Activated T-cell treated with anti-CD3 and anti-CD28 coated beads for 4 hours (primary cell): ENCODE measurements at regions not wholly inside any gene's neighbourhood (a gene's known extent, or its start where the extent isn't known, plus 50 kb on each side); places are given as distances from the start of the nearest gene placed in this dataset.

Experiments used
- DNase-seq: peaks from one replicate; pipeline ENCODE4 v3.0.0-alpha.2; 2020

DNA sequence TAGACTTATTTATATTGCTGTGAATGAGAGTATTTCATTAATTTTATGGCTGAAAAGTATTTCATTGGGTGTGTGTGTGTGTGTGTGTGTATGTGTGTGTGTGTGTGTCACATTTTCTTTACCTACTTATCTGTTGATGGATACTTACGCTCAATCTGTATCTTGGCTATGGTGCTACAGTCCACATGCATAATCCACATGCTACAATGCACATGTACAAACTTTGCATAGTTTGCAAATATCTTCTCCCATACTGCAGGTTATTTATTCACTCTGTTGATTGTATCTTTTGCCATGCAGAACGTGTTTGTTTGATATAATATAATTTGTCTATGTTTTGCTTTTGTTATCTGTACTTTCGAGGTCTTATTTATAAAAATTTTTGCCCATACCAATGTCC lies 167.8 kb downstream of the RAB28 start:
- no peak for DNase-seq

DNA sequence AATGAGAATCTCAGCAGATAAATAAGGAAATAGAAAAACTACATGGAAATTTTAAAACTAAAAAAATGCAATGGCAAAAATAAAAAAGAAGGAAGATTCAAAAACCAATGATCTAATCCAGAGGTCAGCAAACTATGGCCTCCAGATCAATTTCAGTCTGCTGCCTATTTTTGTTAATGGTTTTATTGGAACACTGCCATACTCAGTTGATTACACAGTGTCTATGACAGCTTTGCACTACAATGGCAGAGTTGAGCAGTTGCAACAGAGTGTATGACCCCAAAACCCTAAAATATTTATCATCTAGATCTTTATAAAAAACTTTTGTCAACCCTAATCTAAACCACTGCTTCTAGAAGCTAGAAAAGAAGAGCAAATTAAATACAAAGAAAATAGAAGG lies 170.3 kb downstream of the RAB28 start:
- DNase-seq = no peak

DNA sequence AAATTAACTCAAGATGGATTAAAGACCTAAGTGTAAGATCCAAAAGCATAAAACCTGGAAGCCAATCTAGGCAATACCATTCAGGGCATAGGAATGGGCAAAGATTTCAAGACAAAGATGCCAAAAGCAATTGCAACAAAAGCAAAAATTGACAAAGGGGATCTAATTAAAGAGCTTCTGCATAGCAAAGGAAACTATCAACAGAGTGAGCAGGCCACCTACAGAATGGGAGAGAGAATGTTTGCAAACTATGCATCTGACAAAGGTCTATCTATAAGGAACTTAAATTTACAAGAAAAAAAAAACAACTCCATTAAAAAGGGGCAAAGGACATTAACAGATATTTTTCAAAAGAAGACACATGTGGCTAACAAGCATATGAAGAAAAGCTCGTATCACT lies 171.9 kb downstream of the RAB28 start:
- no peak for DNase-seq

DNA sequence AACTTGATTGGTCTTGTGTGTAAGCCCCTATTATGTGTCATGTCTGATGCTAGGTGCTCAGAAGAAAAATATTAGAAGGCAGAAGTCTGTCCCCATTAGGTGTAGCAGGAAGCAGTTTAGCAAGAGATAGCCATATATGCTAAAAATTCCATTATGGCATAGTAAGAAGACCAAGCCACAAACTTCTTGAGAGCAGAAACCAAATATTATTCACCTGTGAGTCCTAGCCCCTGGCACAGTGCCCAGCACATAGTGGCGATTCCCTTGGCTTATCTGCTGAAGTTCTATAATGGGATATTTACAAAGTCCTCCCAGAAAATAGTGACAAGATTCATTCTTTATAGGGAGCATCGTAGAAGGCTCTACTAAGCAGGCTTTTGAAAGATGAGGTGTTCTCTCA lies 174.4 kb downstream of the RAB28 start:
- no peak for DNase-seq

DNA sequence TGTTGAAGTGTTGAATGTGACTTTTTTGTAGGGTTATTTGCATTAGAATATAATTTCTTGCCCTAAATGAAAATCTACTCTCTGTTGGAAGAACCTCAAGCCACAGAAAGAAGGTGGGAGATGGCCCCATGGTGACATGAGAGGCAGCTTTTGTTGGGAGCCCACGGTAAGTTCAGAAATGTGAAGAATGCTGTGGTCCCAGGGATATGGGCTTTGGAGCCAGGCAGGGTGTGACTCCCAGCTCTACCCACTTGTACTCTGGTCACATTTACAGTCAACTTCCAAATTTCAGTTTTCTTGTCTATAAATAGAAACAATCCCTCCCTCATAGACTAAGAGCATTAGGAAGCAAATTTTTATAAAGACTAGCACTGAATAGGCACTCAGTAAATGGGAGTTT lies 177.8 kb downstream of the RAB28 start:
- DNase-seq = no peak

DNA sequence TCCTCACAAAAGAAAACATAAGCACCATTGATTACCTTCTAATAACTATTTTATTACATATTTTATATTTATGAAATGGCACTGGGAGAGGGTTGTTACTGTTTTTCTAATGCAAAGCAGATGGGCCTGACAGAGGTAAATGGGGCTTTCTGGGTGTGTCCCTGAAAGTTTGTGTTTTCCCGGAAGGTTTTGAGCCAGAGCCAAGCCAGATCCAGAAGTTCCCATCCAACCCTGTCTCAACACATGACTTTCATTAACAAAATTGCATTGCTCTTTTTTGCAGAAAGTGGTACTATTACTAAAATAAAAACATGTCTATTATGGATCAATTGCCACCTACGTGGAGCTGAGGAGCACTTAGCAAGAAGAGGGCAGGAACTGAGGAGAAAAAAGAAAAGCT lies 181.3 kb downstream of the RAB28 start:
- DNase-seq = no peak

DNA sequence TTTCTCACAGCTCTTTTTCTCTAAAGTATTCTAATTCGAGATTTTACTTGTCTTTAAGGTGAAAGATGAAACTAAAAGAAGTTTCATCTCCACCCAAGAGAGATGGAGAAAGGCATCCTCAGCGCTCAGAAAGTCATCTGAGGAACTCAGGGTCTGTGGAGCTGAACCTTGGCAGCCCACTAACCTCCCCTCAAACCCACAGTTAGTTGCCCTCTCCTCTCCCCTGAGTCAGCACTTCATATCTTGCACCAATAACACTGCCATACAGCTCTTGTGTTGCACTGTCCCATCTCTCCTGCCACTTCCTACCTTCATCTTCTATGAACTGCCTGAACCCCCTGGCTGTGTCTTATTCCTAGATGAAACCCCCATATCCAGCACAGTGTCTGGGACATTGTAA lies 184.8 kb downstream of the RAB28 start:
- DNase-seq = no peak

DNA sequence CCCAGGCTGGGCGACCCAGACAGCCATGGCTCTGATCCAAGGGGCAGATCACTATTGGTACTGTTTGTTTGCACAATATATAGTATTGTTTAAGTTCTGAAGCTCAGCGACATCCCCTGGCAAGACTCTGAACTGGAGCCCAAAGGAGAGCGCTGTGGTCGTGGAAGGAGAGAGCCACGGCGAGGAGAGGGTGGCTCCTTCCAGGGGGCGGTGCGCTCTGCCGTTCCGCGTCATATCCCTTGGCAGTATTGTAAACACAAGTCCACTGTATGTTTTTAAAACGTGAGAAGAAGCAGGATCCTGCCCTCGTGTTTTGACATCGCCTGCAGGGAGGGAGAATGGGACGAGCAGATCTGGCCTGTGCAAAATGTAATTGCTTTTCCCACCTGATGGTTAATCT lies 185.5 kb downstream of the RAB28 start:
- DNase-seq = no peak

DNA sequence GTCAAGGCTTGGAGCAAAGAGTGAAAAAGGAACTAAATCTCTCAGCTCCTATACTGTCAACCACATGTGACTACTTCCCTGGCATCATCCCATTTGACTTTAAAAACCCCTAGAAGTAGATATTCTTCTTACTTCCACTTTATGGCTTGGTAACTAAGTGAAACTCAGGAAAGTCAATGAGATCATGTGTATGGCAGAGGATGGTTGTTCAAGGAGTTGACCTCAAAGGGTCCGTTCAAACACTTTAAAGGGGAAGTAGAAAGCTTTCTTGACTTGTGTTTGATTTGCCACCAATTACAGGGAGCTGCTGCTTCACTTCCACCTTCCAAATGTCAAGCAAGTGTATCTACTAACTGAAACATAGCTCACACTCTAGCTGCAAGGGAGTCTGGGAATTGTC lies 187.2 kb downstream of the RAB28 start:
- no peak for DNase-seq

DNA sequence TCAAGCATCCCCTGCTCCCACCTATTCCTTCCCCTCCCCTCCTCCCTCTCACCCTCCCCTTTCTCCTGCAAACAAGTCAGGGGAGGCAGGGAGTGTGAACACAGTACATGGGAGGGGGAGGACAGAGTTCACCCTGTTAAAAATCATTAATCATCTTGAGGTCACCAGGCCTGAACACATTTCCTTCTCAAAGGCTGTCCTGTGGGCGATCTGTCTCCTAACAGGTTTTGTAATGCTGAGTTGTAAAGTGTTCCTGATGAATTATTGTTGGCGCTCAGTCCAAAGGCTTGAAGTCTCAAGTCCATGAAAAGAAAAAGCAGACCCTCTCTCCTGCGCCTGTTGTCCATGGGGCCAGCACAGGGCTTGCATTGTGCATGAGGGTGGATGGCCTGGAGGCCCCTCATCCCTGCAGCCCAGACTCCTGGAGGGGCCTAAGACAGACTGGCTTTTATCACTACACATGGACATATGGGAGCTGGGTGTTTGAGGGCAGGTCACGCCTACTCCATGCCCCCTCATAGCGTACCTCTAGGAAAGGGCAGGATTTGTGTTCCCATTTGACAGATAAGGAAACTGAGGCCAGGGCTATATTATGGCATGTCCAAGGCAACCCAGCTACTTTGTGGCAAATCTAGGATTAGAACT lies 189.1 kb downstream of the RAB28 start:
- no peak for DNase-seq

DNA sequence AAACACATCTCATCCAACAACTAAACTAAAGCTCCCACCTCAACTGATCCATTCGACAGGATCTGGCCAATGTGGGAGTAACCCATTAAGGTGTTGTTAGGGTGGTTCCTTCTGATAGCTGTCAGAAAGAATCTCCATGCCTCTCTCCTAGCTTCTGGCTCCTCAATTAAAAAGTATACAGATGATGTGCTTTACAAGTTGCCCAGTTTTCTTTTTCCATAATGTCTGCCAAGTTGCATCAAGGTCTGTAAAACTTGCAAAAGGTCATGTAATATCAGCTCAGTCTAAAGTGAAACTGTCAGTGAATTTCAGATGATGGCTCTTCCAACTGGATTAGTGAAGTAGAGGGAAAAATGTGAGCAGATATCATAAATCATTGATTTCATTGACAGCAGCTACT lies 191.8 kb downstream of the RAB28 start:
- DNase-seq = no peak

DNA sequence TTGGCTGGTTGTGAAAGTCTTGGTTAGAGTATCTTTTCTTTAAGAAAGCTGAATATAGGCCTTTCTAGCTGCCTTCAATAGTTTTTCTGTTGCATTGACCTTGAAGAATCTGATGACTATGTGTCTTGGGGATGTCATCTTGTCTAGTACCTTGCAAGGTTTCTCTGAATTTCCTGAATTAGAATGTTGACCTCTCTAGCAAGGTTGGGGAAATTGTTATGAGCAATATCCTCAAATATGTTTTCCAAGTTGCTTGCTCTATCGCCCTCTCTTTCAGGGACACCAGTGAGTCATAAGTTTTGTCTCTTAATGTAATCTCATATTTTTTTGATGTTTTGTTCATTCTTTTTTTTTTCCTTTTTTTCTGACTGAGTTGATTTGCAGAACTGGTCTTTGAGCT lies 194.7 kb downstream of the RAB28 start:
- no peak for DNase-seq

DNA sequence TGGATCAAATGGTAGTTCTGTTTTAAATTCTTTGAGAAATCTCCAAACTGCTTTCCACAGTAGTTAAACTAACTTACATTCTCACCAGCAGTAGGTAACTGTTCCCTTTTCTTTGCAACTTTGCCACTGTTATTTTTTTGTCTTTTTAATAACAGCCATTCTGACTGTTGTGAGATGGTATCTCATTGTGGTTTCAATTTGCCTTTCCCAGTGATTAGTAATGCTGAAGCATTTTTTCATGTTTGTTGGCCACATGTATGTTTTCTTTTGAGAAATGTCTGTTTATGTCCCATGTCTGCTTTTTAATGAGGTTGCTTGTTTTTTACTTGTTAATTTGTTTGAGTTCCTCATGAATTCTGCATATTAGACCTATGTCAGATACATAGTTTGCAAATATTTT lies 198.8 kb downstream of the RAB28 start:
- DNase-seq = no peak

DNA sequence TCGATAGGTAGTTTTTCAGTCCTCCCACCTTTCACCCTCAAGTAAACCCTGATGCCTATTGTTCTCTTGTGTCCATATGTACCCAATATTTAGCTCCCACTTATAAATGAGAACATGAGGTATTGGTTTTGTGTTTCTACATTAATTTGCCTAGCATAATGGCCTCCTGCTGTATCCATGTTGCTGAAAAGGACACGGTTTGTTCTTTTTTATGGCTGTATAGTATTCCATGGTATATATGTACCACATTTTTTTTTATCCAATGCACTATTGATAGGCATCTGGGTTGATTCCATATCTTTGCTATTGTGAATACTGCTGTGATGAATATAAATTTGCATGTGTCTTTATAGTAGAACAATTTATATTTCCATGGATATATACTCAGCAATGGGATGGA lies 199.2 kb downstream of the RAB28 start:
- DNase-seq = no peak

DNA sequence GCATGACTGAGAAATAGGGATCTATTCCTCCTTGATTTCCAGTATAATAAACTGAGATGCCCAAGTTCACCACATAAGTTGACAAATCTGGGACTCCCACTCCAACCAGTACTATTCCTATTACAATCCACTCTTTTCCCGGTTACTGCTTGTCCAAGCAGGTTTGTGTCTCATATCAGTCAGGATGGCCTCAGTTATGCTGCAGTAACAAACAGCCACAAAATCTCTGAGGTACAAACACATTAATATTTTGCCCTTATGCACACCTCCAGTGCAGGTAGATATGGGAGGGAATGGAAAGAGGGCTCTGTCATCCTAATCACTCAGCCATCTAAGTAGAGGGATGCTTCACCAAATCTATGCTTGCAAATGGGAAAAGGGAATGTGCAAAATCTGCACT lies 207.8 kb downstream of the RAB28 start:
- DNase-seq = no peak

DNA sequence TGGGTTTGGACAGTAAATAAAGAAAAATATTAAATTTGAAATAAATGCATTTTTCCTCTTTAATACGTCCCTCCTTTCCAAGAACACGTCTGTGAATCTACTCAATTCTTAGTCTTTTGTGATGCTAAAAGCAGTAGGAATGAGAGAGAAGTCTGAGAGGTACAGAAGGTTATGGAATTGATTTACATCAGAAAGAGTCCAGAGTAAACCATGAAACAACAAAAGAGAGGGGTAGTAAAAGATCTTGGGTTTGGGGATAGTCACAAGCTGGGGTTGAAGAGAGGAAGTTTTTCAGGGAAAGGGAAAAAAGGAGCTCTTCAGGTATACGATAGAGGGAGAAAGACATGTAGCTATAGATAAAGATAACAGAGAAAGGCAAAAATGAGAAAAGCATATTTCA lies 215.4 kb downstream of the RAB28 start:
- DNase-seq = no peak

DNA sequence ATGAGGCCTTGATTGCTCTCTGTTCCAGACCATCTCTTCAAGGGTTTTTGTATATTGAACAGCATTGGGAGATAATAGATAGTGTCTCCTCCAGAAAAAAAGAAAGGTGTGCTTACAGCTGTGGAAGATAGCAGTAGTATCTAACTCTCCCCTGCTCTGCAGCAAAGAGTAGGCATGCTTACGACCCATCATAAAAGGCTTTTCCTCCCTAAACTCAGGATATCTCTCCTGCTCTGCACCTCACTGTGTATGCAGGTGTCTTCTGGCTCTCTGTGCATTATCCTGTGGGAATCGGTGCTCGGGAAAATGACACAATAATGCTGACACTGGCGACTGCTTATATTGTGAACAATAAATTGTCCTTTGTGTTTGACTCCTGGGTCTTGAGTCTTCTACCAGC lies 216.0 kb downstream of the RAB28 start:
- no peak for DNase-seq

DNA sequence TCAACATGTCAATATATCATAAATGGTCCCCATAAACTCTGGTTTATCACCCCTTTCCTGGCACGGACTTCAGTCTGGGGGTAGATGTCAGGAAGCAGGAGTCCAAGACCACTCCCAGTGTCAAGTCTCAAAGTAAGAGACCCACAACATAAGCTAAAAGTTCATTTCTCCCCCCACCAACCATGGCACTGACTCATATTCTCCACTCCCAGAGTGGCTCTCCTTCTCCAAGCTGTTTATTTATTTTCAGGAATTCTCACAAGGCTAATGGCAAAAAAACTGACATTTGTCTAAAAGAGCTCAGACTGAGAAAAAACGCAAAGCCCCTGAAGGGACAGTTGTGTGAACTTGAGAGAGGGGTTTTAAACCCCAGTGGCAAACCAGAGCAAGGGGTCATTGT lies 217.0 kb downstream of the RAB28 start:
- no peak for DNase-seq

DNA sequence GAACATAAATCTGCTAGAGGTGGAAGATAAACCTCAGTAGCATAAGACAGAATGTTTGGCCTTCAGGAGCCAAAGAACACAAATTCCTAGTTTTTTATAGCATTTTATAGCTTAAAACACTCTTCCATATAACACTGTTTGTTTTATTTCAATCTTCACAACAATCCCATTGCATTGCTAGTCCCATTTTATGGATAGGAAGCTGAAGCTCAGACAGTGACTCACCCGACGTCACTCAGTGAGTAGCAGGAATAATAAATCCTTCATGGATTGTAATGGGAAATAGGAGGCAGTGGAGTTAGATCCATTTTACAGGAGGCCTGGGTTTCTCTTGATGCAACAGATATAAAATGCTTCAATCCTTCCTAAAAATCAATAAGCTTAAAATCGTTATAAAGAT lies 217.5 kb downstream of the RAB28 start:
- DNase-seq = no peak

DNA sequence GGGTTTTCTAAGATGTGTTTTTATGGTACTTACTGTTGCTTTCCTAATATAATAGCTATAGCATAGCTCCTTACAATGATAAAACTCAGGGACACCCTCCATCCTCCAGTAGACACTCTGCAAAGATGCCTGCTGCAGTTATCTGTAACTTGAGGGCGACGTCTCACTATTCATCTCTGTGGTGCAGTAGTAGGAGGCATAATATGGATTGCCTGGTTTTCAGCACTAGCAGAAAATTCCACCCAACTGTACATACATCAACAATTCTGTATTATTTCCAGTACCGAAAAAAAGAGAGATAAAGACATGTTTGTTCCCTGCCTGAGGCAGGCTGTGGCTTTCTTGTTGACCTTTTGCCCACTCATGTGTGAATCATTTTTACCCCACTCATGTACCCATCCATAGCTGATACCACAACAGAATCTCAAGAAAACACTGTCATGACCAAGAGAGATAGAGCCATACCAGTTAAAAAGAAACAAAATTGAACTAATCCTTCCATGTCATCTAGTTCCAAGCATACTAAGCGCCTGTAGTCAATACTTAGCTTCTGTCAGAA lies 220.1 kb downstream of the RAB28 start:
- DNase-seq = no peak

DNA sequence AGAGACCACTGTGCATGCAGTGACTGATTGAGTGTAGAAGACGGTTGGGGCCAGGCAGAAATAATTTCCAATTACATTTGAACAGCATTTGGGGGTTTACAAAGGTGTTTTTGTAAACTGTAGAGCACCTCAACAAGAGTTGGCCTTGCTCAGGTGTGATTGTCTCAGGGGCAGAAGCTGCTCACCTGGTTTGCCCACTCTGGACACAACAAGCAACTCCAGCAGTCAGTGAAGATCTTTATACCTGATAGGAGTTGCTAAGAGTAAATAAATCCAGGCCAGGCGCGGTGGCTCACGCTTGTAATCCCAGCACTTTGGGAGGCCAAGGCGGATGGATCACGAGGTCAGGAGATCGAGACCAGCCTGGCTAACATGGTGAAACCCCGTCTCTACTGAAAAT lies 221.3 kb downstream of the RAB28 start:
- DNase-seq = no peak

DNA sequence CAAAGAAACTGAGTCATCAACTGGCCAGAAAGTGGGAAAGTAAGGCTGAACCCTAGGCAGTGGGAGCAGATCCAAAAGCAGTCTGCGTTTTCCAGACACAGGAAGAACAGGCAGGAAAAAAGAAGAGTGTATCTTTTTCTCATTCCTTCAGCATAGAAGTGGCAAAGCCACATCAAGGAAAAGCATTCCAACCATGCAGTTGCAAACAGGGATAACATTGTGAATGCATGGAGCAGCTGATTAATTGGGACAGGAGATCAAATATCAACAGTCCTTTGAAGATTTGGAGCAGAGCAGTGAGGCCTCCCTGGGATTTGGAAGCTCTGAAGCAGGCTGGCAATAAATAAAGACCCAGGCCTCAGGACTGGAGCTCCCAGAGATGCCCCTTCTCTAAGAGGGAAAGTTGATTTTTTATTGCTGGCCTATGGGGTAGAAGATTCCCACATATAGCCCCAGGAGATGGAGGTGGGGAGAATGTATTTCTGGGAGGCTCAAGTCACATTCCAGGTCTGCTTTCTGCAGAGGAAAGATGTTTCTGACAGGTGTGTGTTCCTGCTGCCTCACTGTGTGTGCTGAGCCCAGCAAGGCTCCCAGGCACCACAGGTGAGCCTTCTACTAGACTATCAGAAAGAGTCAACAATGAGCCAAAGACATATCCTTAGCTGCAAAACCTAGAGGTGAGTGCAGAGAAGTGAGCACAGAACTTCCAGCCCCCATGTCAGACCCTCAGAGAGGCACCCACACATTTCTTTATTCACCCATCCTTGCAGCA lies 222.5 kb downstream of the RAB28 start:
- DNase-seq = no peak

DNA sequence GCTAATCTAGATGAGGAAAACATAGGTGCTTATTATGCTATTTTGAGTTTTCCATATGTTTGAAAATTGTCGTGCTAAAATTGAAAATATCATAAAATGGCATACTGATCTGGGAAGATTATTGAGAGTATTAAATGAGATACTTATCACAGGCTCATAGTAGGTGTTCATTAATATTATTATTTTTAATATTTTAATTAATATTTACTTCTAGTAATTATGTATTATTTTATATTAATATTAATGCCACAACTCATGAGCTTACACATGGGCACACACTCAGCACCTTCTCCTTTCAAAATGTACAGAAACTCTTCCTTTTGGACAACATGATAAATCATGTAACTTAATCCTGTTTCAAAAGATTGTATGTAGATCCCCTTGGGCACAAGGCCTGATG lies 223.6 kb downstream of the RAB28 start:
- no peak for DNase-seq

DNA sequence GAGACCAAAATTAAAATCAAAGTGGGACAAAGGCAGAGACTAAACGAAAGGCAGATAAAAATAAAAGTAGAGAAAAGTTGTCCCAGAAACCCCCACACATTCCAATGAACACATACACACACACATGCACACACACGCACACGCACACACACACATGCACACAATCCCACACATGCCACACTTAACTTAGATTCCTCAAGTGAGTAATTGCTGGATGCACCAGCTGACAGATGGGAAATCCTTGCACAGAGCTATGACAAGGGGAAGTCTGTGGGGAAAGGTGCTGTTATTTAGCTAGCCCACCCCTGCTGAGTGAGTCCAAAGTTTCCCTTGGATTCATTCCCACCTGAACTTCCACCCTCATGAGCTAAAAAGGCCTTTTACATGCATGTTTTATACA lies 233.9 kb downstream of the RAB28 start:
- no peak for DNase-seq
